ENCODE measurements at regions not wholly inside any gene's neighbourhood (a gene's known extent, or its start where the extent isn't known, plus 50 kb on each side); places are given as distances from the start of the nearest gene placed in this dataset.

DNA sequence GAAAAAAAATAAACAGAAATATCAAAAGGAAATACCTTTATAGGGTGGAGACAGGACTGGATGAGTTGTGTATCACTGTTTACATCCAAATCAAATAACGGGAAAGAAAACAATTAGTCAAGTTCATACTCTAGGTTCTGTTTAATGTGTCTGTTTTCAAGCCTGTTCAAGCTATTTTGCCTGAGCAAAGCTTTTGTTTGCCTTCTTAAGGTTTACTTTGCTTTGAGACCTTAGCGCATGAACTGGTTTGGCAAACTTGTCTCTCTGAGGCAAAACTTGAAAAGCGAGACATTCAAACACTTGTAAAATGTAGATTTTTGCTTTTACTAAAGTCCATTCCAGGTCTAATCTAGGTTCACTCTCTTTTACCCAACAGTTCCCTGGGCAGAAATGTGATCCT is 174.1 kb upstream of the RFX3 start:
- no peak overlapping the region for H2AFZ ChIP-seq (ENCODE audit: low read depth, low read length)
- no peaks in the 10 kb centered on the region for H3K4me1 Mint-ChIP-seq (ENCODE audit: low read depth, unreplicated experiment)
- no peak overlapping the region for H3K4me2 ChIP-seq (ENCODE audit: low read length)
- no peak overlapping the region for H3K4me3 Mint-ChIP-seq (ENCODE audit: unreplicated experiment)
- DNase-seq (ENCODE audit: low read depth) (no peak), FAIRE-seq (no peak)
- no peaks in the 10 kb centered on the region for H3K36me3 ChIP-seq (ENCODE audit: insufficient read depth, low read length)
- H3K27me3 Mint-ChIP-seq (ENCODE audit: low read depth, unreplicated experiment) = peaks cover 4% of the 10 kb centered on the region
- H3K9me3 ChIP-seq (ENCODE audit: insufficient read depth, low read depth, low read length) = no peaks in the 10 kb centered on the region
- no peaks in the 10 kb centered on the region for H4K20me1 ChIP-seq (ENCODE audit: insufficient read depth, low read length)
- H3K9me3 Mint-ChIP-seq (ENCODE audit: unreplicated experiment) = peaks cover 2% of the 10 kb centered on the region
- H3K4me3 ChIP-seq (ENCODE audit: insufficient read depth, low read depth, low read length) = no peak overlapping the region
- H3K36me3 Mint-ChIP-seq (ENCODE audit: low read depth, unreplicated experiment) = no peaks in the 10 kb centered on the region
- no peak overlapping the region for H3K27ac ChIP-seq (ENCODE audit: low read depth, low read length)
- no peak for TF ChIP-seq EZH2 (IDR thresholded peaks at IDR 0.05; ENCODE audit: insufficient read depth, low read length)
- TF ChIP-seq, protein P1, sequence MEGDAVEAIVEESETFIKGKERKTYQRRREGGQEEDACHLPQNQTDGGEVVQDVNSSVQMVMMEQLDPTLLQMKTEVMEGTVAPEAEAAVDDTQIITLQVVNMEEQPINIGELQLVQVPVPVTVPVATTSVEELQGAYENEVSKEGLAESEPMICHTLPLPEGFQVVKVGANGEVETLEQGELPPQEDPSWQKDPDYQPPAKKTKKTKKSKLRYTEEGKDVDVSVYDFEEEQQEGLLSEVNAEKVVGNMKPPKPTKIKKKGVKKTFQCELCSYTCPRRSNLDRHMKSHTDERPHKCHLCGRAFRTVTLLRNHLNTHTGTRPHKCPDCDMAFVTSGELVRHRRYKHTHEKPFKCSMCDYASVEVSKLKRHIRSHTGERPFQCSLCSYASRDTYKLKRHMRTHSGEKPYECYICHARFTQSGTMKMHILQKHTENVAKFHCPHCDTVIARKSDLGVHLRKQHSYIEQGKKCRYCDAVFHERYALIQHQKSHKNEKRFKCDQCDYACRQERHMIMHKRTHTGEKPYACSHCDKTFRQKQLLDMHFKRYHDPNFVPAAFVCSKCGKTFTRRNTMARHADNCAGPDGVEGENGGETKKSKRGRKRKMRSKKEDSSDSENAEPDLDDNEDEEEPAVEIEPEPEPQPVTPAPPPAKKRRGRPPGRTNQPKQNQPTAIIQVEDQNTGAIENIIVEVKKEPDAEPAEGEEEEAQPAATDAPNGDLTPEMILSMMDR (IDR thresholded peaks at IDR 0.05; ENCODE audit: insufficient read depth, low read depth, low read length) = no peak
- no peak overlapping the region for H3K27ac Mint-ChIP-seq (ENCODE audit: unreplicated experiment)
- H3K4me1 ChIP-seq (ENCODE audit: insufficient read depth, low read length) = no peaks in the 10 kb centered on the region
- H3K9ac ChIP-seq (ENCODE audit: low read length) = no peak overlapping the region
- H3K79me2 ChIP-seq (ENCODE audit: insufficient read depth, low read length) = no peaks in the 10 kb centered on the region
- peaks cover under 1% of the 10 kb centered on the region for H3K27me3 ChIP-seq (ENCODE audit: insufficient read depth, low read length)

DNA sequence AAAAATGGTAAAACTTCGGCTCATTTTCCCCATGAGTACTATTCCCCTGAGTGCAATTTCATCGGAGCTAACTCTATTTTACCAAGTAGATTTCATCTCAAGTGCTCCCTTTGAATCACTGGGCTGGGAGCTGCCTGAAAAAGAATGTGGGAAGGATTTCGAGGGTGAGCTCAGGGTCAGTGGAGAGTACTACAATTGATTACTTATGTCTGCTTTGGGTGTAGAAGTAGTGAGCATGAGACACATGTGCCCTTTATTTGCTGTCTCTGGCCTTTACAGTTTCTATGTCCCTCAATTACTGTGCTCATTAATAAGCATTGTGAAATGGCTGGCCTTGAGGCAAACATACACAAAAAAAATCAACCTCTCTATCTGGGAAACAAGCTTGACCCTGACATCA is 172.7 kb upstream of the RFX3 start:
- Mint-ChIP-seq H3K27me3 (ENCODE audit: low read depth, unreplicated experiment) (peaks cover 1% of the 10 kb centered on the region), H3K4me3 (ENCODE audit: unreplicated experiment) (no peak overlapping the region), H3K9me3 (ENCODE audit: unreplicated experiment) (peaks cover 2% of the 10 kb centered on the region), H3K27ac (ENCODE audit: unreplicated experiment) (no peak overlapping the region), H3K36me3 (ENCODE audit: low read depth, unreplicated experiment) (no peaks in the 10 kb centered on the region), H3K4me1 (ENCODE audit: low read depth, unreplicated experiment) (no peaks in the 10 kb centered on the region)
- Histone ChIP-seq H3K9ac (ENCODE audit: low read length) (no peak overlapping the region), H3K4me2 (ENCODE audit: low read length) (no peak overlapping the region), H3K27me3 (ENCODE audit: insufficient read depth, low read length) (no peaks in the 10 kb centered on the region), H3K9me3 (ENCODE audit: insufficient read depth, low read depth, low read length) (no peaks in the 10 kb centered on the region), H4K20me1 (ENCODE audit: insufficient read depth, low read length) (no peaks in the 10 kb centered on the region), H3K4me1 (ENCODE audit: insufficient read depth, low read length) (no peaks in the 10 kb centered on the region), H3K4me3 (ENCODE audit: insufficient read depth, low read depth, low read length) (no peak overlapping the region), H3K36me3 (ENCODE audit: insufficient read depth, low read length) (no peaks in the 10 kb centered on the region), H2AFZ (ENCODE audit: low read depth, low read length) (no peak overlapping the region), H3K79me2 (ENCODE audit: insufficient read depth, low read length) (no peaks in the 10 kb centered on the region), H3K27ac (ENCODE audit: low read depth, low read length) (no peak overlapping the region)
- DNase-seq (ENCODE audit: low read depth) (no peak), FAIRE-seq (no peak)
- TF ChIP-seq, protein P1 (IDR thresholded peaks at IDR 0.05; ENCODE audit: insufficient read depth, low read depth, low read length) = no peak
- no peak for TF ChIP-seq EZH2 (IDR thresholded peaks at IDR 0.05; ENCODE audit: insufficient read depth, low read length)

DNA sequence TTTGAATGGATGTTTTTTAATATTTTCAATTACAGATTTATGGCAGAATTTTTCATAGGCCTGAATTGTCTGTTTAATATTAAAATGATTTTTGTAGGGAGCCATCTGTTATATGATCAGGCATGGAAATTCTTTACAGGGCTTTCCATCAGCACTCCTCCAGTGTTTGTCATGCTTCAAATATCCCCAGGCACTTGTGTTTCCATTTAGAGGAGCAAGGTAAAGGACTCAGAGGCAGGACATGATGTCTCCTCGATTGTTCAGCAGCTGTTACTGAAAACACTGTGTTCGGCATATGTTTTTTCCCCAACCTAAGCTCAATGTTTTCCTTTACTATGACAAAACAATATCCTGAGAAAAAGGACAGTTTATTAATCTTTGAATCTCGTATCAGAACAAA is 172.3 kb upstream of the RFX3 start:
- Mint-ChIP-seq H3K27me3 (ENCODE audit: low read depth, unreplicated experiment) (no peaks in the 10 kb centered on the region), H3K9me3 (ENCODE audit: unreplicated experiment) (peaks cover 2% of the 10 kb centered on the region), H3K4me3 (ENCODE audit: unreplicated experiment) (no peak overlapping the region), H3K36me3 (ENCODE audit: low read depth, unreplicated experiment) (no peaks in the 10 kb centered on the region), H3K4me1 (ENCODE audit: low read depth, unreplicated experiment) (no peaks in the 10 kb centered on the region), H3K27ac (ENCODE audit: unreplicated experiment) (no peak overlapping the region)
- no peak overlapping the region for H2AFZ ChIP-seq (ENCODE audit: low read depth, low read length)
- H3K27me3 ChIP-seq (ENCODE audit: insufficient read depth, low read length) = no peaks in the 10 kb centered on the region
- no peak for FAIRE-seq
- no peaks in the 10 kb centered on the region for H4K20me1 ChIP-seq (ENCODE audit: insufficient read depth, low read length)
- no peaks in the 10 kb centered on the region for H3K4me1 ChIP-seq (ENCODE audit: insufficient read depth, low read length)
- H3K27ac ChIP-seq (ENCODE audit: low read depth, low read length) = no peak overlapping the region
- no peaks in the 10 kb centered on the region for H3K9me3 ChIP-seq (ENCODE audit: insufficient read depth, low read depth, low read length)
- TF ChIP-seq, protein P1 (IDR thresholded peaks at IDR 0.05; ENCODE audit: insufficient read depth, low read depth, low read length) = no peak
- no peak for TF ChIP-seq EZH2 (IDR thresholded peaks at IDR 0.05; ENCODE audit: insufficient read depth, low read length)
- H3K4me3 ChIP-seq (ENCODE audit: insufficient read depth, low read depth, low read length) = no peak overlapping the region
- DNase-seq (ENCODE audit: low read depth) = no peak
- H3K9ac ChIP-seq (ENCODE audit: low read length) = no peak overlapping the region
- H3K36me3 ChIP-seq (ENCODE audit: insufficient read depth, low read length) = no peaks in the 10 kb centered on the region
- no peak overlapping the region for H3K4me2 ChIP-seq (ENCODE audit: low read length)
- H3K79me2 ChIP-seq (ENCODE audit: insufficient read depth, low read length) = no peaks in the 10 kb centered on the region

Data from astrocyte (in vitro differentiated cells and primary cell).